ENCODE measurements at regions not wholly inside any gene's neighbourhood (a gene's known extent, or its start where the extent isn't known, plus 50 kb on each side); places are given as distances from the start of the nearest gene placed in this dataset.

GRCh38 chr22:26887456-26887855 is 230.1 kb downstream of the MIAT start:
- Histone ChIP-seq H3K18ac (ENCODE audit: low read length) (no peak overlapping the region), H2BK5ac (ENCODE audit: low read length) (no peak overlapping the region), H2BK15ac (replicated peaks; ENCODE audit: low read depth) (no peak overlapping the region), H4K8ac (ENCODE audit: low read depth, low read length) (no peak overlapping the region), H3K4me1 (ENCODE audit: control insufficient read depth, low read depth, low read length) (peaks cover 10% of the 10 kb centered on the region), H4K5ac (ENCODE audit: low read length) (no peak overlapping the region), H3K9ac (ENCODE audit: low read length) (no peak overlapping the region), H3K4ac (ENCODE audit: low read depth, low read length) (no peak overlapping the region), H2BK120ac (ENCODE audit: low read depth, low read length) (no peak overlapping the region), H3K27ac (ENCODE audit: low read depth, low read length) (no peak overlapping the region), H3K4me2 (ENCODE audit: low read length) (no peak overlapping the region), H3K56ac (ENCODE audit: low read length) (no peak overlapping the region), H3K27me3 (ENCODE audit: insufficient read depth, low read length, poor library complexity) (no peaks in the 10 kb centered on the region), H3K79me1 (ENCODE audit: low read length) (no peaks in the 10 kb centered on the region), H3K4me3 (ENCODE audit: low read length) (no peak overlapping the region), H2AK5ac (ENCODE audit: low read length) (no peak overlapping the region), H3K36me3 (ENCODE audit: control insufficient read depth, insufficient read depth, low read length) (no peaks in the 10 kb centered on the region), H3K23ac (ENCODE audit: low read length) (no peak overlapping the region), H3K79me2 (ENCODE audit: control insufficient read depth, insufficient read depth, low read length) (no peaks in the 10 kb centered on the region)
- DNase-seq: peak; percentile 46
- WGBS (ENCODE audit: extremely low coverage, insufficient coverage, low lambda C conversion rate): no CpG with 5 or more reads among the region's 6 CpGs

DNA sequence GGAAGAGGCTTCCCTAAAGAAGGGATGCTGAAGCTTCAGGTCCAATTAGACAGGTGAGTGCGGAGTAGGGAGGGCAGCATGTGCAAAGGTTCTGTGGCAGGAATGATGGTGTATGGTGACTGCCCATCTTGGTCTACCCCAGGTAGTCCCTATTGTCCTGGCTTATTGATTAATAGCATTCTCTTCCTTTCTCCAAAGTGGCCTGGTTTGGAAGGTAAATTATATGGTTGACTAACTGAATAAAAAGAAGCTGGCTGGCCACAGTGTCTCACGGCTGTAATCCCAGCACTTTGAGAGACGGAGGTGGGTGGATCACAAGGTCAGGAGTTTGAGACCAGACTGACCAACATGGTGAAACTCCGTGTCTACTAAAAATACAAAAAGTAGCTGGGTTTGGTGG is 230.5 kb downstream of the MIAT start:
- no CpG with 5 or more reads among the region's 4 CpGs for WGBS (ENCODE audit: extremely low coverage, insufficient coverage, low lambda C conversion rate)
- Histone ChIP-seq H3K4ac (ENCODE audit: low read depth, low read length) (no peak overlapping the region), H3K9ac (ENCODE audit: low read length) (no peak overlapping the region), H2AK5ac (ENCODE audit: low read length) (no peak overlapping the region), H3K4me2 (ENCODE audit: low read length) (no peak overlapping the region), H4K5ac (ENCODE audit: low read length) (no peak overlapping the region), H3K79me2 (ENCODE audit: control insufficient read depth, insufficient read depth, low read length) (no peaks in the 10 kb centered on the region), H3K27me3 (ENCODE audit: insufficient read depth, low read length, poor library complexity) (no peaks in the 10 kb centered on the region), H2BK15ac (replicated peaks; ENCODE audit: low read depth) (no peak overlapping the region), H3K4me3 (ENCODE audit: low read length) (no peak overlapping the region), H3K36me3 (ENCODE audit: control insufficient read depth, insufficient read depth, low read length) (no peaks in the 10 kb centered on the region), H3K79me1 (ENCODE audit: low read length) (no peaks in the 10 kb centered on the region), H2BK120ac (ENCODE audit: low read depth, low read length) (no peak overlapping the region), H3K18ac (ENCODE audit: low read length) (no peak overlapping the region), H4K8ac (ENCODE audit: low read depth, low read length) (no peak overlapping the region), H3K23ac (ENCODE audit: low read length) (no peak overlapping the region), H2BK5ac (ENCODE audit: low read length) (no peak overlapping the region), H3K4me1 (ENCODE audit: control insufficient read depth, low read depth, low read length) (peaks cover 10% of the 10 kb centered on the region), H3K56ac (ENCODE audit: low read length) (no peak overlapping the region), H3K27ac (ENCODE audit: low read depth, low read length) (no peak overlapping the region)
- DNase-seq: no peak

DNA sequence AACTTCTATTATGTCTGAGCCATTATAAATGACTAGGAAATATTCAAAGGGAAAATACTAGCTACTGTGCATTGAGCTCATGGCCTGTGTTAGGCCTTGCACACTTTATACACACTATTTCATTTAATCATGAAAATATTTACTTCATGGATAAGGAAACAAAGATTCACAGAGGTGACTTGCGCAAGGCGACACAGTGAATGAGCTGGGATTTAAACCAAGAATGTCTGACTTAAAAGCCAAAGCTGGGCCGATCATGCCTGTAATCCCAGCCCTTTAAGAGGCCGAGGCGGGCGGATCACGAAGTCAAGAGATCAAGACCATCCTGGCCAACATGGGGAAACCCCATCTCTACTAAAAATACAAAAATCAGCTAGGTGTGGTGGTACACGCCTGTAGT is 231.5 kb downstream of the MIAT start:
- no peak for DNase-seq
- Histone ChIP-seq H3K9ac (ENCODE audit: low read length) (no peak overlapping the region), H3K56ac (ENCODE audit: low read length) (no peak overlapping the region), H3K4me3 (ENCODE audit: low read length) (no peak overlapping the region), H3K79me2 (ENCODE audit: control insufficient read depth, insufficient read depth, low read length) (no peaks in the 10 kb centered on the region), H3K4me1 (ENCODE audit: control insufficient read depth, low read depth, low read length) (peaks cover 16% of the 10 kb centered on the region), H3K79me1 (ENCODE audit: low read length) (no peaks in the 10 kb centered on the region), H3K4ac (ENCODE audit: low read depth, low read length) (no peak overlapping the region), H2BK15ac (replicated peaks; ENCODE audit: low read depth) (no peak overlapping the region), H2AK5ac (ENCODE audit: low read length) (no peak overlapping the region), H2BK120ac (ENCODE audit: low read depth, low read length) (no peak overlapping the region), H3K4me2 (ENCODE audit: low read length) (no peak overlapping the region), H3K36me3 (ENCODE audit: control insufficient read depth, insufficient read depth, low read length) (no peaks in the 10 kb centered on the region), H3K18ac (ENCODE audit: low read length) (no peak overlapping the region), H2BK5ac (ENCODE audit: low read length) (no peak overlapping the region), H3K27ac (ENCODE audit: low read depth, low read length) (no peak overlapping the region), H3K27me3 (ENCODE audit: insufficient read depth, low read length, poor library complexity) (no peaks in the 10 kb centered on the region), H4K5ac (ENCODE audit: low read length) (no peak overlapping the region), H3K23ac (ENCODE audit: low read length) (no peak overlapping the region), H4K8ac (ENCODE audit: low read depth, low read length) (no peak overlapping the region)
- WGBS (ENCODE audit: extremely low coverage, insufficient coverage, low lambda C conversion rate): no CpG with 5 or more reads among the region's 8 CpGs

DNA sequence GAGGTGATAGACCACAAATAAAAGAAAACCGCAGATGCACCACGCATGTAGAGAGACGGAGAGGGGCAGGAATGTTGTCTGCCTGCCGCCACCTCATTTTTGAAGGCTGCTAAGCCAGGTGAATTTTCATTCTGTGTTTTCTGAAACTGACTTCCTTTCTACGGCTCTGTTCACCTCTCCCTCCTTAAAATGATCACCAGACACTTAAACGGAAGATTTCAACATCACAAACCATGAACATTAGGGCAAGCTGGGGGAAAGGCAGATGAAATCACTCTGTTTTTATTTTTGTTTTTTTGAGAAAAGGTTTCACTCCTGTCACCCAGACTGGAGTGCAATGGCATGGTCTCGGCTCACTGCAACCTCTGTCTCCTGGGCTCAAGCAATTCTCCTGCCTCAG is 232.4 kb downstream of the MIAT start:
- no peak overlapping the region for H4K5ac ChIP-seq (ENCODE audit: low read length)
- H3K27ac ChIP-seq (ENCODE audit: low read depth, low read length): no peak overlapping the region
- no CpG with 5 or more reads among the region's 7 CpGs for WGBS (ENCODE audit: extremely low coverage, insufficient coverage, low lambda C conversion rate)
- no peak overlapping the region for H2BK15ac ChIP-seq (replicated peaks; ENCODE audit: low read depth)
- no peak overlapping the region for H2BK5ac ChIP-seq (ENCODE audit: low read length)
- H3K79me1 ChIP-seq (ENCODE audit: low read length): no peaks in the 10 kb centered on the region
- peaks cover 17% of the 10 kb centered on the region for H3K4me1 ChIP-seq (ENCODE audit: control insufficient read depth, low read depth, low read length)
- no peak overlapping the region for H2BK120ac ChIP-seq (ENCODE audit: low read depth, low read length)
- H3K27me3 ChIP-seq (ENCODE audit: insufficient read depth, low read length, poor library complexity): no peaks in the 10 kb centered on the region
- H3K18ac ChIP-seq (ENCODE audit: low read length): no peak overlapping the region
- no peak overlapping the region for H2AK5ac ChIP-seq (ENCODE audit: low read length)
- no peak overlapping the region for H3K9ac ChIP-seq (ENCODE audit: low read length)
- H3K56ac ChIP-seq (ENCODE audit: low read length): no peak overlapping the region
- no peaks in the 10 kb centered on the region for H3K36me3 ChIP-seq (ENCODE audit: control insufficient read depth, insufficient read depth, low read length)
- H4K8ac ChIP-seq (ENCODE audit: low read depth, low read length): no peak overlapping the region
- no peak overlapping the region for H3K4ac ChIP-seq (ENCODE audit: low read depth, low read length)
- DNase-seq: no peak
- no peak overlapping the region for H3K23ac ChIP-seq (ENCODE audit: low read length)
- no peak overlapping the region for H3K4me3 ChIP-seq (ENCODE audit: low read length)
- no peaks in the 10 kb centered on the region for H3K79me2 ChIP-seq (ENCODE audit: control insufficient read depth, insufficient read depth, low read length)
- no peak overlapping the region for H3K4me2 ChIP-seq (ENCODE audit: low read length)

DNA sequence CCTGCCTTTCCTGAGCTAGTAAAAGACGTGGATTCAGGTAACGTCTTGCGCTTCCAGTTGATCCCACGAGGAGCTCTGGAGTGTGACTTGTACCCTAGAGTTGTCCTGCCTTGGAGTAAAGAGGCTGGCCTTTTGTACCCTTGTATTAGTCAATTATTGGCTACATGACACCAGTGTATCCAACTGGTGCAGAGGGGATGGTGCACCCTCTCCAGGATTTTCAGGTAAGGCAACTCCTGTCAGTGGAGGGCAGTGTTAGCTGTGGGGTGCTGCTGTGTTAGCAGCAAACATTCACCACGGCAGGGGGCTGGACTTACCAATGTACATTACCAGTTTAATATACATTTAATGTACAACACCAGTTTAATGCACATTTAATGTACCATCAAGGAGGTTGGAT is 233.5 kb downstream of the MIAT start:
- Histone ChIP-seq H3K18ac (ENCODE audit: low read length) (no peak overlapping the region), H3K56ac (ENCODE audit: low read length) (no peak overlapping the region), H3K4me2 (ENCODE audit: low read length) (no peak overlapping the region), H3K27me3 (ENCODE audit: insufficient read depth, low read length, poor library complexity) (no peaks in the 10 kb centered on the region), H3K4ac (ENCODE audit: low read depth, low read length) (no peak overlapping the region), H3K79me1 (ENCODE audit: low read length) (no peaks in the 10 kb centered on the region), H4K5ac (ENCODE audit: low read length) (no peak overlapping the region), H2AK5ac (ENCODE audit: low read length) (no peak overlapping the region), H4K8ac (ENCODE audit: low read depth, low read length) (no peak overlapping the region), H3K27ac (ENCODE audit: low read depth, low read length) (no peak overlapping the region), H3K23ac (ENCODE audit: low read length) (no peak overlapping the region), H3K4me1 (ENCODE audit: control insufficient read depth, low read depth, low read length) (peaks cover 17% of the 10 kb centered on the region), H3K9ac (ENCODE audit: low read length) (no peak overlapping the region), H2BK15ac (replicated peaks; ENCODE audit: low read depth) (no peak overlapping the region), H3K4me3 (ENCODE audit: low read length) (no peak overlapping the region), H2BK5ac (ENCODE audit: low read length) (no peak overlapping the region), H3K79me2 (ENCODE audit: control insufficient read depth, insufficient read depth, low read length) (no peaks in the 10 kb centered on the region), H2BK120ac (ENCODE audit: low read depth, low read length) (no peak overlapping the region), H3K36me3 (ENCODE audit: control insufficient read depth, insufficient read depth, low read length) (no peaks in the 10 kb centered on the region)
- no CpG with 5 or more reads among the region's 5 CpGs for WGBS (ENCODE audit: extremely low coverage, insufficient coverage, low lambda C conversion rate)
- DNase-seq: peak; percentile 34

GRCh38 chr22:26891429-26891828 is 234.0 kb downstream of the MIAT start:
- H2BK5ac ChIP-seq (ENCODE audit: low read length): no peak overlapping the region
- H3K4me3 ChIP-seq (ENCODE audit: low read length): no peak overlapping the region
- H2AK5ac ChIP-seq (ENCODE audit: low read length): no peak overlapping the region
- no peaks in the 10 kb centered on the region for H3K79me2 ChIP-seq (ENCODE audit: control insufficient read depth, insufficient read depth, low read length)
- no peak for DNase-seq
- no peak overlapping the region for H2BK120ac ChIP-seq (ENCODE audit: low read depth, low read length)
- H3K79me1 ChIP-seq (ENCODE audit: low read length): no peaks in the 10 kb centered on the region
- no peaks in the 10 kb centered on the region for H3K27me3 ChIP-seq (ENCODE audit: insufficient read depth, low read length, poor library complexity)
- H3K4me1 ChIP-seq (ENCODE audit: control insufficient read depth, low read depth, low read length): peaks cover 17% of the 10 kb centered on the region
- no peak overlapping the region for H2BK15ac ChIP-seq (replicated peaks; ENCODE audit: low read depth)
- no peak overlapping the region for H4K5ac ChIP-seq (ENCODE audit: low read length)
- no peak overlapping the region for H4K8ac ChIP-seq (ENCODE audit: low read depth, low read length)
- no peaks in the 10 kb centered on the region for H3K36me3 ChIP-seq (ENCODE audit: control insufficient read depth, insufficient read depth, low read length)
- no peak overlapping the region for H3K18ac ChIP-seq (ENCODE audit: low read length)
- H3K23ac ChIP-seq (ENCODE audit: low read length): no peak overlapping the region
- H3K56ac ChIP-seq (ENCODE audit: low read length): no peak overlapping the region
- H3K4ac ChIP-seq (ENCODE audit: low read depth, low read length): no peak overlapping the region
- no peak overlapping the region for H3K27ac ChIP-seq (ENCODE audit: low read depth, low read length)
- no peak overlapping the region for H3K4me2 ChIP-seq (ENCODE audit: low read length)
- no CpG with 5 or more reads among the region's 3 CpGs for WGBS (ENCODE audit: extremely low coverage, insufficient coverage, low lambda C conversion rate)
- H3K9ac ChIP-seq (ENCODE audit: low read length): no peak overlapping the region

Measured in mesendoderm (in vitro differentiated cells).